ENCODE measurements at regions not wholly inside any gene's neighbourhood (a gene's known extent, or its start where the extent isn't known, plus 50 kb on each side); places are given as distances from the start of the nearest gene placed in this dataset.

DNA sequence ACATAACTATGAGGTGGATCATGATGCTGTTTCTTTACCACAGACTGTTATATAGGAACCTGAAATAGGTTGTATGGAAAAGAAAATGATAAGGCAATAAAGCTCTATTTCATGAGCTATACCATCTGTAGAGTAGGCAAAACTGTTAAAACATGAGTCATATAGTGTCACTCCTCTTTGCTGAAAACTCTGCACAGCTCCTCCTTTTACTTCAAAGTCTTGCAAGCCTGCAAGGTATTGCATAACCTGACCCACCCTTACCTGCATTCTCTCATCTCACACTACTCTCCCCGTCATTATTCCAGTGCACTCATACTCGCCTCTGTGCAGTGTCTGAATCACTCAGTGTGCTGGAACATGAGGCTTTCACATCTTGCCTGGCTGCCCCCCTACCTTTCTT, 790.1 kb downstream of the EFNA5 start:
- peaks cover 0 to 2% (median 0%) of the 10 kb centered on the region in 4 donors for H3K9me3 ChIP-seq (ENCODE audit: control insufficient read depth in 4 of 4, low read length in 3 of 4)
- H3K27me3 ChIP-seq (ENCODE audit: control insufficient read depth in 4 of 4, insufficient read depth in 4 of 4, low read length in 3 of 4): peaks cover 0 to under 1% (median 0%) of the 10 kb centered on the region in 4 donors
- no peak for DNase-seq (ENCODE audit: low spot score)
- H3K4me3 ChIP-seq (ENCODE audit: low read depth in 1 of 3, low read length in 3 of 3): no peak overlapping the region
- WGBS: 70% methylated on average over 2 of the region's 2 CpGs
- no peak overlapping the region for H3K27ac ChIP-seq (ENCODE audit: low read depth in 1 of 2, low read length in 2 of 2)
- TF ChIP-seq EGR1 (IDR thresholded peaks at IDR 0.05; ENCODE audit: low read depth in 2 of 2) (no peak), TAF1 (conservative IDR thresholded peaks at IDR 0.05) (no peak), RXRA (IDR thresholded peaks at IDR 0.05) (no peak), HNF4G (IDR thresholded peaks at IDR 0.05) (no peak), GABPA (IDR thresholded peaks at IDR 0.05 in 1 of 2, conservative IDR thresholded peaks at IDR 0.05 in 1 of 2) (no peak), RAD21 (IDR thresholded peaks at IDR 0.05) (no peak), HNF4A (conservative IDR thresholded peaks at IDR 0.05) (no peak), FOXA1 (IDR thresholded peaks at IDR 0.05) (no peak), FOXA2 (IDR thresholded peaks at IDR 0.05) (no peak), SP1 (IDR thresholded peaks at IDR 0.05) (no peak), NR2F2 (IDR thresholded peaks at IDR 0.05) (no peak), JUND (IDR thresholded peaks at IDR 0.05) (no peak), YY1 (IDR thresholded peaks at IDR 0.05) (no peak)
- TF ChIP-seq, protein P1, sequence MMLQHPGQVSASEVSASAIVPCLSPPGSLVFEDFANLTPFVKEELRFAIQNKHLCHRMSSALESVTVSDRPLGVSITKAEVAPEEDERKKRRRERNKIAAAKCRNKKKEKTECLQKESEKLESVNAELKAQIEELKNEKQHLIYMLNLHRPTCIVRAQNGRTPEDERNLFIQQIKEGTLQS (IDR thresholded peaks at IDR 0.05): no peak
- TF ChIP-seq, protein P2, sequence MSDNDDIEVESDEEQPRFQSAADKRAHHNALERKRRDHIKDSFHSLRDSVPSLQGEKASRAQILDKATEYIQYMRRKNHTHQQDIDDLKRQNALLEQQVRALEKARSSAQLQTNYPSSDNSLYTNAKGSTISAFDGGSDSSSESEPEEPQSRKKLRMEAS (IDR thresholded peaks at IDR 0.05): no peak
- TF ChIP-seq, protein P3, sequence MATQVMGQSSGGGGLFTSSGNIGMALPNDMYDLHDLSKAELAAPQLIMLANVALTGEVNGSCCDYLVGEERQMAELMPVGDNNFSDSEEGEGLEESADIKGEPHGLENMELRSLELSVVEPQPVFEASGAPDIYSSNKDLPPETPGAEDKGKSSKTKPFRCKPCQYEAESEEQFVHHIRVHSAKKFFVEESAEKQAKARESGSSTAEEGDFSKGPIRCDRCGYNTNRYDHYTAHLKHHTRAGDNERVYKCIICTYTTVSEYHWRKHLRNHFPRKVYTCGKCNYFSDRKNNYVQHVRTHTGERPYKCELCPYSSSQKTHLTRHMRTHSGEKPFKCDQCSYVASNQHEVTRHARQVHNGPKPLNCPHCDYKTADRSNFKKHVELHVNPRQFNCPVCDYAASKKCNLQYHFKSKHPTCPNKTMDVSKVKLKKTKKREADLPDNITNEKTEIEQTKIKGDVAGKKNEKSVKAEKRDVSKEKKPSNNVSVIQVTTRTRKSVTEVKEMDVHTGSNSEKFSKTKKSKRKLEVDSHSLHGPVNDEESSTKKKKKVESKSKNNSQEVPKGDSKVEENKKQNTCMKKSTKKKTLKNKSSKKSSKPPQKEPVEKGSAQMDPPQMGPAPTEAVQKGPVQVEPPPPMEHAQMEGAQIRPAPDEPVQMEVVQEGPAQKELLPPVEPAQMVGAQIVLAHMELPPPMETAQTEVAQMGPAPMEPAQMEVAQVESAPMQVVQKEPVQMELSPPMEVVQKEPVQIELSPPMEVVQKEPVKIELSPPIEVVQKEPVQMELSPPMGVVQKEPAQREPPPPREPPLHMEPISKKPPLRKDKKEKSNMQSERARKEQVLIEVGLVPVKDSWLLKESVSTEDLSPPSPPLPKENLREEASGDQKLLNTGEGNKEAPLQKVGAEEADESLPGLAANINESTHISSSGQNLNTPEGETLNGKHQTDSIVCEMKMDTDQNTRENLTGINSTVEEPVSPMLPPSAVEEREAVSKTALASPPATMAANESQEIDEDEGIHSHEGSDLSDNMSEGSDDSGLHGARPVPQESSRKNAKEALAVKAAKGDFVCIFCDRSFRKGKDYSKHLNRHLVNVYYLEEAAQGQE (IDR thresholded peaks at IDR 0.05): no peak
- TF ChIP-seq, protein P4, sequence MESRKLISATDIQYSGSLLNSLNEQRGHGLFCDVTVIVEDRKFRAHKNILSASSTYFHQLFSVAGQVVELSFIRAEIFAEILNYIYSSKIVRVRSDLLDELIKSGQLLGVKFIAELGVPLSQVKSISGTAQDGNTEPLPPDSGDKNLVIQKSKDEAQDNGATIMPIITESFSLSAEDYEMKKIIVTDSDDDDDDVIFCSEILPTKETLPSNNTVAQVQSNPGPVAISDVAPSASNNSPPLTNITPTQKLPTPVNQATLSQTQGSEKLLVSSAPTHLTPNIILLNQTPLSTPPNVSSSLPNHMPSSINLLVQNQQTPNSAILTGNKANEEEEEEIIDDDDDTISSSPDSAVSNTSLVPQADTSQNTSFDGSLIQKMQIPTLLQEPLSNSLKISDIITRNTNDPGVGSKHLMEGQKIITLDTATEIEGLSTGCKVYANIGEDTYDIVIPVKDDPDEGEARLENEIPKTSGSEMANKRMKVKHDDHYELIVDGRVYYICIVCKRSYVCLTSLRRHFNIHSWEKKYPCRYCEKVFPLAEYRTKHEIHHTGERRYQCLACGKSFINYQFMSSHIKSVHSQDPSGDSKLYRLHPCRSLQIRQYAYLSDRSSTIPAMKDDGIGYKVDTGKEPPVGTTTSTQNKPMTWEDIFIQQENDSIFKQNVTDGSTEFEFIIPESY (IDR thresholded peaks at IDR 0.05): no peak
- TF ChIP-seq, protein P5, sequence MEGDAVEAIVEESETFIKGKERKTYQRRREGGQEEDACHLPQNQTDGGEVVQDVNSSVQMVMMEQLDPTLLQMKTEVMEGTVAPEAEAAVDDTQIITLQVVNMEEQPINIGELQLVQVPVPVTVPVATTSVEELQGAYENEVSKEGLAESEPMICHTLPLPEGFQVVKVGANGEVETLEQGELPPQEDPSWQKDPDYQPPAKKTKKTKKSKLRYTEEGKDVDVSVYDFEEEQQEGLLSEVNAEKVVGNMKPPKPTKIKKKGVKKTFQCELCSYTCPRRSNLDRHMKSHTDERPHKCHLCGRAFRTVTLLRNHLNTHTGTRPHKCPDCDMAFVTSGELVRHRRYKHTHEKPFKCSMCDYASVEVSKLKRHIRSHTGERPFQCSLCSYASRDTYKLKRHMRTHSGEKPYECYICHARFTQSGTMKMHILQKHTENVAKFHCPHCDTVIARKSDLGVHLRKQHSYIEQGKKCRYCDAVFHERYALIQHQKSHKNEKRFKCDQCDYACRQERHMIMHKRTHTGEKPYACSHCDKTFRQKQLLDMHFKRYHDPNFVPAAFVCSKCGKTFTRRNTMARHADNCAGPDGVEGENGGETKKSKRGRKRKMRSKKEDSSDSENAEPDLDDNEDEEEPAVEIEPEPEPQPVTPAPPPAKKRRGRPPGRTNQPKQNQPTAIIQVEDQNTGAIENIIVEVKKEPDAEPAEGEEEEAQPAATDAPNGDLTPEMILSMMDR (IDR thresholded peaks at IDR 0.05; ENCODE audit: low read depth, low read length, missing input control): no peak
- H3K4me1 ChIP-seq (ENCODE audit: control insufficient read depth in 4 of 4, insufficient read depth in 4 of 4, low read length in 3 of 4): no peaks in the 10 kb centered on the region
- H3K9ac ChIP-seq (ENCODE audit: low read depth in 1 of 2, low read length in 2 of 2): no peak overlapping the region
- H3K36me3 ChIP-seq (ENCODE audit: control insufficient read depth in 4 of 4, insufficient read depth in 3 of 4, low read depth in 1 of 4, low read length in 3 of 4): no peaks in the 10 kb centered on the region

Measured in liver (tissue), 8 donors.